PC-9 (cell line): ENCODE measurements at regions not wholly inside any gene's neighbourhood (a gene's known extent, or its start where the extent isn't known, plus 50 kb on each side); places are given as distances from the start of the nearest gene placed in this dataset.

ENCODE experiments used
- BruUV-seq: library from RNA; stranded (reverse); fragments of 400-500 nt; replicated peaks from 2 replicates; lab custom pipeline; 2021; lab: Mats Ljungman, UMichigan
- CTCF ChIA-PET: fragments of 300-600 bp; sonication (Branson Sonifier 250); formaldehyde crosslinking; loops from one replicate; lab custom pipeline; 2022; ENCODE audit warnings: antibody characterized with exemption; lab: Charles Lee
- POLR2A ChIA-PET: fragments of 300-600 bp; sonication (Branson Sonifier 250); formaldehyde crosslinking; loops from one replicate; lab custom pipeline; 2022; ENCODE audit warnings: antibody characterized with exemption; ENCODE audit not compliant: unreplicated experiment; lab: Charles Lee
- DNase-seq, 2 experiments: peaks; one replicate each; pipeline versions ENCODE4 v3.0.0 to v3.0.0-alpha.2; 2015 to 2022; ENCODE audit warnings: mixed read lengths in 1 of 2
- H2AFZ ChIP-seq: fragments of 200-600 bp; sonication (generic); 2 replicates; pipeline ENCODE4 v1.8.1; 2017; ENCODE audit warnings: antibody characterized with exemption
- H3F3A ChIP-seq: fragments of 200-600 bp; sonication (generic); 2 replicates; pipeline ENCODE4 v1.8.1; 2017; ENCODE audit warnings: antibody characterized with exemption, mild to moderate bottlenecking, low read depth; ENCODE audit not compliant: insufficient read depth
- H3K27ac ChIP-seq: fragments of 200-600 bp; sonication (generic); 2 replicates; pipeline ENCODE4 v1.6.1; 2016; ENCODE audit warnings: mixed run types
- H3K27me3 ChIP-seq: fragments of 200-600 bp; sonication (generic); 2 replicates; pipeline ENCODE4 v1.6.1; 2016; ENCODE audit warnings: low read depth, mixed run types; ENCODE audit not compliant: insufficient read depth
- H3K36me3 ChIP-seq: fragments of 200-600 bp; sonication (generic); 2 replicates; pipeline ENCODE4 v1.6.1; 2016; ENCODE audit warnings: low read depth, mixed run types
- H3K4me1 ChIP-seq: fragments of 200-600 bp; sonication (generic); replicated peaks from 2 replicates; pipeline ENCODE4 v1.6.1; 2016; ENCODE audit warnings: mixed run types; ENCODE audit not compliant: insufficient read depth
- H3K4me2 ChIP-seq: fragments of 200-600 bp; sonication (generic); 2 replicates; pipeline ENCODE4 v1.6.1; 2017; ENCODE audit warnings: mixed run types
- H3K4me3 ChIP-seq: fragments of 200-600 bp; sonication (generic); 2 replicates; pipeline ENCODE4 v1.6.1; 2016; ENCODE audit warnings: mixed run types
- H3K79me2 ChIP-seq: fragments of 200-600 bp; sonication (generic); 2 replicates; pipeline ENCODE4 v1.6.1; 2017; ENCODE audit warnings: low read depth, mixed run types
- H3K9me2 ChIP-seq: fragments of 200-600 bp; sonication (generic); 2 replicates; pipeline ENCODE4 v1.8.1; 2017; ENCODE audit warnings: mild to moderate bottlenecking; ENCODE audit not compliant: insufficient read depth
- H3K9me3 ChIP-seq: fragments of 200-600 bp; sonication (generic); 2 replicates; pipeline ENCODE4 v1.8.1; 2016; ENCODE audit warnings: low read depth; ENCODE audit not compliant: insufficient read depth
- H4K20me1 ChIP-seq: fragments of 200-600 bp; sonication (generic); 2 replicates; pipeline ENCODE4 v1.8.1; 2017; ENCODE audit not compliant: insufficient read depth
- EZH2 ChIP-seq: fragments of 200-600 bp; sonication (generic); IDR thresholded peaks from 2 replicates; pipeline ENCODE4 v1.8.0; 2017; ENCODE audit warnings: antibody characterized with exemption, low read depth
- intact Hi-C: fragments of 100-400 bp; cut with micrococcal nuclease; formaldehyde crosslinking; loops from one replicate; pipeline ENCODE4 v1.10.0; 2022; ENCODE audit not compliant: unreplicated experiment
- TF ChIP-seq, protein P1 (sequence below): fragments of 200-600 bp; sonication (generic); conservative IDR thresholded peaks from 2 replicates; pipeline ENCODE4 v1.6.1; 2017; ENCODE audit warnings: mixed run types, antibody characterized with exemption, mild to moderate bottlenecking, moderate library complexity

DNA sequence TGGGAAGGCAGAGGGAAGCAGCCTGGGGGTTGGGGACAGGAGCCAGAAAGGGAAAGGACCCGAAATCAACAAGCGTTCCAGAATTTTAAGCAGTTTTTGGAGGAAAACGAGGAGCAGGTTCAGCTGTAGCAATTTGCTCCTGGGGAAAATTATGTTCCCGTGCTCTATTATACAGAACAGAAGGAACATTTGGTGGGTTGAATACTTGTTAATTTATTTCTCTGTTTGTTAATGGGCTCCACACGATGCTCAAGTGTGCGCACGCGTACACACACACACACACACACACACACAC, 149.2 kb upstream of the LINGO1 start:
- no peaks in the 10 kb centered on the region for H3F3A ChIP-seq
- TF ChIP-seq, protein P1, sequence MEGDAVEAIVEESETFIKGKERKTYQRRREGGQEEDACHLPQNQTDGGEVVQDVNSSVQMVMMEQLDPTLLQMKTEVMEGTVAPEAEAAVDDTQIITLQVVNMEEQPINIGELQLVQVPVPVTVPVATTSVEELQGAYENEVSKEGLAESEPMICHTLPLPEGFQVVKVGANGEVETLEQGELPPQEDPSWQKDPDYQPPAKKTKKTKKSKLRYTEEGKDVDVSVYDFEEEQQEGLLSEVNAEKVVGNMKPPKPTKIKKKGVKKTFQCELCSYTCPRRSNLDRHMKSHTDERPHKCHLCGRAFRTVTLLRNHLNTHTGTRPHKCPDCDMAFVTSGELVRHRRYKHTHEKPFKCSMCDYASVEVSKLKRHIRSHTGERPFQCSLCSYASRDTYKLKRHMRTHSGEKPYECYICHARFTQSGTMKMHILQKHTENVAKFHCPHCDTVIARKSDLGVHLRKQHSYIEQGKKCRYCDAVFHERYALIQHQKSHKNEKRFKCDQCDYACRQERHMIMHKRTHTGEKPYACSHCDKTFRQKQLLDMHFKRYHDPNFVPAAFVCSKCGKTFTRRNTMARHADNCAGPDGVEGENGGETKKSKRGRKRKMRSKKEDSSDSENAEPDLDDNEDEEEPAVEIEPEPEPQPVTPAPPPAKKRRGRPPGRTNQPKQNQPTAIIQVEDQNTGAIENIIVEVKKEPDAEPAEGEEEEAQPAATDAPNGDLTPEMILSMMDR = no peak
- no peak for TF ChIP-seq EZH2
- H3K9me2 ChIP-seq = no peaks in the 10 kb centered on the region
- no TSS peak for BruUV-seq
- peaks cover 90% of the 10 kb centered on the region for H3K27me3 ChIP-seq
- no peak for DNase-seq
- ChIA-PET CTCF (no interaction called here), POLR2A (no interaction called here)
- H3K4me2 ChIP-seq = no peak overlapping the region
- no peaks in the 10 kb centered on the region for H3K4me1 ChIP-seq
- H3K36me3 ChIP-seq = no peaks in the 10 kb centered on the region
- H3K9me3 ChIP-seq = no peaks in the 10 kb centered on the region
- intact Hi-C loops = no loop called here
- H4K20me1 ChIP-seq = peaks cover 3% of the 10 kb centered on the region; the same call in 1 of the 2 replicates
- no peak overlapping the region for H3K4me3 ChIP-seq
- H2AFZ ChIP-seq = no peak overlapping the region
- H3K27ac ChIP-seq = no peak overlapping the region
- no peaks in the 10 kb centered on the region for H3K79me2 ChIP-seq

DNA sequence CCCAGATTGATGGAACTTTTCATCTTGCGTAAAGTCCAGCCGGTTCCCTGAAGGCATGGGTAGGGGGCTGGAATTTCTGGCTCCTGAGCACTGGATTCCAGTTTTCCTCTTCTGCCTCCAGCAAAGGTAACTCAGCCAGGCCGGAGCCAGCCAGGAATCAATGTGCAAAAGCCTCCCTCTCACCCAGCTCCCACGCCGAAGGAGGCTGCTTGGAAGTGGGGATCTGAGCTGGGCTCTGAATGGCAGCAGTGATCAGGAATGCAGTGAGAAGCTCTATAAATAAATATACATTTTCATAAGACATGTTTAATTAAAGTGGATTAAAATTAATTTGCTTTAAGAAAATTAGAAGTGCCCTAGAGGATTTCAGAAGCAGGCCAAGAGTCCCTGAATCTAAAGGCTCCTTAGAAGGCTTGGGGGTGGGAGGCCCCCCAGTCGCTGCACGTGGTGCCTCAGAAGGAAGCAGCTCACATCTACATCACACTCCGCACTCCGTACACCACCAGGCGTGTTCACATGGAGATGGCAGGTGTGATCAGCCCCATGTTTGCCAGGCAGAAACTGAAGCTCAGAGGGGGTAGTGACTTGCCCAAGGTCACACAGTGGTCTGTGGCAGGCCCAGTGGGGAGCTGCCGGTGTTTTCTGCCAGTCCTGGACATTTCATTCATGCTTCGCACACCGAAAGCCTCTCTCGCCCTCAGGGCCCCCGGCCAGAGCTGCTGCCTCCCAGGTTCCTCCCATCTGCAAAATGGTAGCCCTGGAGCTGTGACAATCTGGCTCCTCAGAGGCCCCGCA, 148.6 kb upstream of the LINGO1 start:
- Histone ChIP-seq H3K4me1 (no peaks in the 10 kb centered on the region), H4K20me1 (peaks cover 3% of the 10 kb centered on the region; the same call in 1 of the 2 replicates), H3K9me3 (no peaks in the 10 kb centered on the region), H3K4me2 (no peak overlapping the region), H3K4me3 (no peak overlapping the region), H3K27ac (no peak overlapping the region), H2AFZ (no peak overlapping the region), H3K36me3 (no peaks in the 10 kb centered on the region), H3K27me3 (peaks cover 85% of the 10 kb centered on the region), H3K79me2 (no peaks in the 10 kb centered on the region), H3F3A (no peaks in the 10 kb centered on the region), H3K9me2 (no peaks in the 10 kb centered on the region)
- TF ChIP-seq, protein P1 = no peak
- no peak for TF ChIP-seq EZH2
- intact Hi-C loops = no loop called here
- no TSS peak for BruUV-seq
- POLR2A ChIA-PET = no interaction called here
- CTCF ChIA-PET = no interaction called here
- DNase-seq = no peak

DNA sequence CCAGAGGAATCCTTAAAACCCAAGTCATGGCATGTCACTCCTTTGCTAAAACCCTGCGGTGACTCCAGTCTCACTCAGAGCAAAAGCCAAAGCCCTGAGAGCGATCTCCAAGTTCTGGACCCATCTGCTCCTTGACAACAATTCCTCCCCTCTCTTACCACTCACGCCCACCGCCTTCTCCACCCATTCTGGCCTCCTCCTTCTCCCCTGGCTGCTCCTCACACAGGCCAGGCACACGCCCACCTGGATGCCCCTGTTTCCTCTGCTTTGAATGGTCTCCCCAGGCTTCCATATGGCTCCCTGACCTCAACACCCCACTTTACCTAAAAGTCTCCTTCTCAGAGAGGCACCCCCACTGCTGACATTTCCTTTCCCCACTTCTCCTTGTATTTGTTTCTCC, 146.1 kb upstream of the LINGO1 start:
- H3K27me3 ChIP-seq = peaks cover 77% of the 10 kb centered on the region
- CTCF ChIA-PET = no interaction called here

More for the DNA sequence above, 146.1 kb upstream of the LINGO1 start:
- Histone ChIP-seq H3K4me3 (no peak overlapping the region), H3K4me1 (no peaks in the 10 kb centered on the region), H3K4me2 (no peak overlapping the region), H3K79me2 (no peaks in the 10 kb centered on the region), H3K27ac (no peak overlapping the region), H3K36me3 (no peaks in the 10 kb centered on the region), H3K9me2 (no peaks in the 10 kb centered on the region), H2AFZ (no peak overlapping the region), H4K20me1 (peaks cover 3% of the 10 kb centered on the region; the same call in 1 of the 2 replicates), H3F3A (no peaks in the 10 kb centered on the region), H3K9me3 (no peaks in the 10 kb centered on the region)
- TF ChIP-seq EZH2 = no peak
- TF ChIP-seq, protein P1 = no peak
- BruUV-seq = no TSS peak
- POLR2A ChIA-PET = no interaction called here
- intact Hi-C loops = no loop called here
- DNase-seq = no peak
